ENCODE measurements at regions not wholly inside any gene's neighbourhood (a gene's known extent, or its start where the extent isn't known, plus 50 kb on each side); places are given as distances from the start of the nearest gene placed in this dataset.

- TF ChIP-seq, protein P1, sequence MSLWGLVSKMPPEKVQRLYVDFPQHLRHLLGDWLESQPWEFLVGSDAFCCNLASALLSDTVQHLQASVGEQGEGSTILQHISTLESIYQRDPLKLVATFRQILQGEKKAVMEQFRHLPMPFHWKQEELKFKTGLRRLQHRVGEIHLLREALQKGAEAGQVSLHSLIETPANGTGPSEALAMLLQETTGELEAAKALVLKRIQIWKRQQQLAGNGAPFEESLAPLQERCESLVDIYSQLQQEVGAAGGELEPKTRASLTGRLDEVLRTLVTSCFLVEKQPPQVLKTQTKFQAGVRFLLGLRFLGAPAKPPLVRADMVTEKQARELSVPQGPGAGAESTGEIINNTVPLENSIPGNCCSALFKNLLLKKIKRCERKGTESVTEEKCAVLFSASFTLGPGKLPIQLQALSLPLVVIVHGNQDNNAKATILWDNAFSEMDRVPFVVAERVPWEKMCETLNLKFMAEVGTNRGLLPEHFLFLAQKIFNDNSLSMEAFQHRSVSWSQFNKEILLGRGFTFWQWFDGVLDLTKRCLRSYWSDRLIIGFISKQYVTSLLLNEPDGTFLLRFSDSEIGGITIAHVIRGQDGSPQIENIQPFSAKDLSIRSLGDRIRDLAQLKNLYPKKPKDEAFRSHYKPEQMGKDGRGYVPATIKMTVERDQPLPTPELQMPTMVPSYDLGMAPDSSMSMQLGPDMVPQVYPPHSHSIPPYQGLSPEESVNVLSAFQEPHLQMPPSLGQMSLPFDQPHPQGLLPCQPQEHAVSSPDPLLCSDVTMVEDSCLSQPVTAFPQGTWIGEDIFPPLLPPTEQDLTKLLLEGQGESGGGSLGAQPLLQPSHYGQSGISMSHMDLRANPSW (CRISPR knock-in tag; conservative IDR thresholded peaks at IDR 0.05; ENCODE audit: low read depth): no peak
- no peak for TF ChIP-seq USF1 (CRISPR knock-in tag; IDR thresholded peaks at IDR 0.05)
- no peak for TF ChIP-seq HMGXB4 (CRISPR knock-in tag; IDR thresholded peaks at IDR 0.05)
- TF ChIP-seq RELA (CRISPR knock-in tag; IDR thresholded peaks at IDR 0.05; ENCODE audit: borderline replicate concordance): no peak
- TF ChIP-seq, protein P2, sequence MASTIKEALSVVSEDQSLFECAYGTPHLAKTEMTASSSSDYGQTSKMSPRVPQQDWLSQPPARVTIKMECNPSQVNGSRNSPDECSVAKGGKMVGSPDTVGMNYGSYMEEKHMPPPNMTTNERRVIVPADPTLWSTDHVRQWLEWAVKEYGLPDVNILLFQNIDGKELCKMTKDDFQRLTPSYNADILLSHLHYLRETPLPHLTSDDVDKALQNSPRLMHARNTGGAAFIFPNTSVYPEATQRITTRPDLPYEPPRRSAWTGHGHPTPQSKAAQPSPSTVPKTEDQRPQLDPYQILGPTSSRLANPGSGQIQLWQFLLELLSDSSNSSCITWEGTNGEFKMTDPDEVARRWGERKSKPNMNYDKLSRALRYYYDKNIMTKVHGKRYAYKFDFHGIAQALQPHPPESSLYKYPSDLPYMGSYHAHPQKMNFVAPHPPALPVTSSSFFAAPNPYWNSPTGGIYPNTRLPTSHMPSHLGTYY (CRISPR knock-in tag; IDR thresholded peaks at IDR 0.05): no peak
- TF ChIP-seq OVOL2 (CRISPR knock-in tag; IDR thresholded peaks at IDR 0.05; ENCODE audit: borderline replicate concordance): no peak
- no peak for TF ChIP-seq ELF4 (CRISPR knock-in tag; IDR thresholded peaks at IDR 0.05; ENCODE audit: low read depth)
- TF ChIP-seq GABPB1 (CRISPR knock-in tag; IDR thresholded peaks at IDR 0.05): no peak
- TF ChIP-seq TEAD1 (CRISPR knock-in tag; IDR thresholded peaks at IDR 0.05): no peak
These were observed 124.8 kb upstream of the OPCML start (continued) for GRCh38 chr11:133657054-133657453.

DNA sequence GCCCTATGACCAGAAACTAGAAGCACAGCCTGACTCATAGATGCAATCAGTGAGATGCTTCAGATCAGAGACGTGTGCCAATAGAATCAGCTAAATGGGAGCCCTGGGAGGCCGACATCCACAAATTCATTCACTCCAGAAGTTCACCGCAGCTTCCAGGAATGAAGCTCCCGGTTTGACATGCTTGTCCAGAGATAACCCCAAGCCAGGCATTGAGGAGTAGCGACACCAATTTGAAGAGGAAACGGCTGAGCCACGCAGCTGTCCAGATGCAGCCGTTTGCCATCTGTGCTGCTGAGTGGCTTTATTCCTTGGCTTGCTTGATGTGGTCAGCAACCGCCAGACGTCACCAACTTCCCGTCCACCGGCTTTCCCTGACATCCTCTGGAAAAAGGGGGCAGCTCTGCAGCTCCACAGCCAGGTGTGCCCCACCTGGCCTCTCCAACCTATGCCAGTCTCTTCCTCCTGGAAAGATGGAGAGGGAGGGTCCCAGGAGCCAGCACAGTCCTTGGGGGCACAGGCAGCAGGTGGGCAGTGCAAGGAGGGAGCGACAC lies 123.9 kb upstream of the OPCML start:
- no peak overlapping the region for H3K4me3 Mint-ChIP-seq
- CTCF ChIA-PET: interaction anchor here (0.9 kb wide), 1 partner anchor 179 kb away, joined by 3 read pairs; no protein-coding TSS in a partner anchor
- H3K27me3 Mint-ChIP-seq (ENCODE audit: low read depth): peaks cover 3% of the 10 kb centered on the region
- ATAC-seq: no peak
- H3K4me1 Mint-ChIP-seq: peaks cover 44% of the 10 kb centered on the region
- no peaks in the 10 kb centered on the region for H3K9me3 Mint-ChIP-seq
- H3K27ac Mint-ChIP-seq: no peak overlapping the region
- no peak for DNase-seq (ENCODE audit: low spot score)
- no peaks in the 10 kb centered on the region for H3K36me3 Mint-ChIP-seq
- POLR2A ChIA-PET: no interaction called here
- no peak for TF ChIP-seq ZBTB43 (CRISPR knock-in tag; IDR thresholded peaks at IDR 0.05)
- TF ChIP-seq EMX1 (CRISPR knock-in tag; IDR thresholded peaks at IDR 0.05): no peak
- TF ChIP-seq TEAD4 (CRISPR knock-in tag; IDR thresholded peaks at IDR 0.05): no peak
- no peak for TF ChIP-seq ATF1 (CRISPR knock-in tag; IDR thresholded peaks at IDR 0.05)
- no peak for TF ChIP-seq GABPB1 (CRISPR knock-in tag; IDR thresholded peaks at IDR 0.05)
- no peak for TF ChIP-seq CREB1 (CRISPR knock-in tag; IDR thresholded peaks at IDR 0.05)
- TF ChIP-seq, protein P3, sequence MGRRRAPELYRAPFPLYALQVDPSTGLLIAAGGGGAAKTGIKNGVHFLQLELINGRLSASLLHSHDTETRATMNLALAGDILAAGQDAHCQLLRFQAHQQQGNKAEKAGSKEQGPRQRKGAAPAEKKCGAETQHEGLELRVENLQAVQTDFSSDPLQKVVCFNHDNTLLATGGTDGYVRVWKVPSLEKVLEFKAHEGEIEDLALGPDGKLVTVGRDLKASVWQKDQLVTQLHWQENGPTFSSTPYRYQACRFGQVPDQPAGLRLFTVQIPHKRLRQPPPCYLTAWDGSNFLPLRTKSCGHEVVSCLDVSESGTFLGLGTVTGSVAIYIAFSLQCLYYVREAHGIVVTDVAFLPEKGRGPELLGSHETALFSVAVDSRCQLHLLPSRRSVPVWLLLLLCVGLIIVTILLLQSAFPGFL (CRISPR knock-in tag; IDR thresholded peaks at IDR 0.05; ENCODE audit: borderline replicate concordance): no peak
- no peak for TF ChIP-seq SOX15 (CRISPR knock-in tag; IDR thresholded peaks at IDR 0.05)
- no peak for TF ChIP-seq SMAD3 (CRISPR knock-in tag; IDR thresholded peaks at IDR 0.05; ENCODE audit: borderline replicate concordance)
- no peak for TF ChIP-seq ZNF416 (CRISPR knock-in tag; IDR thresholded peaks at IDR 0.05)
- no peak for TF ChIP-seq PRRX2 (CRISPR knock-in tag; IDR thresholded peaks at IDR 0.05)
